Stimulated activated CD4-positive, alpha-beta T cell treated with anti-CD3 and anti-CD28 coated beads, Interleukin-2, amount 100 ng/mL, for 4 hours (primary cell): ENCODE measurements at regions not wholly inside any gene's neighbourhood (a gene's known extent, or its start where the extent isn't known, plus 50 kb on each side); places are given as distances from the start of the nearest gene placed in this dataset.

Experiments
- DNase-seq: peaks from one replicate; pipeline ENCODE4 v3.0.0-alpha.2; 2020; ENCODE audit warnings: low read depth

DNA sequence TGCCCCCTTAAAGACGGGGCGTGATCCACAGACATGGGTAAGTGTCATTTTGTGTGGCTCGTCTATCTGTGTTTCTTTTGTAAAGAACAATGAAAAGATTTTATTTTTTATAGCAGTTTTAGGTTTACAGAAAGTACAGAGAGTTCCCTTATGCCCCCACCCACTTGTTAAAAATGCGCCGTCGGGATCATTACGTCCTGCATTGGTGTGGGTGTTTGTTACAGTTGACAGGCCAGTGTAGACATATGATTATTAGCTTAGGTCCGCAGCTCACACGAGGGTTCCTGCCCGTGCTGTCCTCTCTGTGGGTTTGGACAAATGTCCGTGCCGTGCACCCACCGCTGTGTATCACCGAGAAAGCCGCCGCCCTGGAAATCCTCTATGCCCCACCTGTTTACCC is 50.5 kb downstream of the RGS12 start:
- no peak for DNase-seq

DNA sequence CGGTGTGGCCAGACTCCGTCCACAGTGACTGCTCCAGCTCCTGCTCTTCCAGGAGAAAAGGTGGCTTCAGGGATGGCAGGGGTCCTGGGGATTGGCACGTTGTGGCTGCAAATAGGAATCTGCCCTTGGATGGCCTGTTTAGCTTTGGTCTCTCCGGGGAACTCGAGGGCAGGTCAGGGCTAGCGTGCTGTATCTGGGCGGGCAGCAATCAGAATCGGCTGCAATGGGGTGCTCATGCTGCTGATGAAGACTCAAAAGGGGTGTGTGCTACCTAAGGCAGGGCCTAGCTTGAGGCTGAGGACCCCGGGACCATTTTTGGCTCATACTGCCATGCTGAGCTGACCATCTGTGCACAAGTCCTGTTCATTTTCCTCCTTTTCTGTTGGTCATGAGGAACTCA is 51.3 kb downstream of the RGS12 start:
- DNase-seq = no peak

DNA sequence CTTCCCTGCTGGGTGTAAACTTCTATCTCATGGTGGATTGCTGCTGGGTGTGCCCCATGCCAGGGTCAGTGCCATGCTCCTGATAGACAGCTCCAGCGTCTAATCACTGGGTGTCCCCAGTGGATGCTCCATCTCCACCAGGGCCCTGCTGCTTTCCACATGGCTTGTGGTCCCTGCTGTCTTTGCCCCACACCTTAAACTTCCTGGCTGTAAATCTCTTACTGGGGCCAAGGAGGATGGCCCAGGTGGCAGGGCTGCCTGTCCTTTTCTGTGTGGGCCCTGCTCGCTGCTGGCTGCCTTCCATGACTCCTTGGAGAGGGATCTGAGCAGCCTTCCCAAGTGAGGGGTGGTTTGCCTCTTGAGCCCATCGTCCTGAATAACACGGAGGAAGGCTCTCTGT is 51.8 kb downstream of the RGS12 start:
- no peak for DNase-seq

DNA sequence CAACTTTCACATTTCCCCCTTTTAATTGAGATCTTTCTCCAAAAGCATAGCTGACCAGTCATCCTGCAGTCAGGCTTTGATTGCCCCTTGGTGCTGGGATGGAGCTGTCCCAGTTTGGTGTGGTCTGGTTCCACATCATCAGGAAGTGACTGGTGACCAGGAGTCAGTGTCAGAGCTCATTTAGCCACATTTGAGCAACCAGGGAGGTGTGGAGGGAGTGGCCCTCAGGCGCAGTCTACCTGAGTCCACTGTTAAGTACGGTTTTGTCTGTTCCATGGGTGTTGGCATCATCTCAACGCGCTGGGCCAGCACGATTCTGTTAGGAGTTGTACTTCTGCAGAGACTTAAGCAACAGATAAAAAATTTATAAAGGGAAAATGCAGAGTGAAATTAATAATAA is 52.6 kb downstream of the RGS12 start:
- no peak for DNase-seq

DNA sequence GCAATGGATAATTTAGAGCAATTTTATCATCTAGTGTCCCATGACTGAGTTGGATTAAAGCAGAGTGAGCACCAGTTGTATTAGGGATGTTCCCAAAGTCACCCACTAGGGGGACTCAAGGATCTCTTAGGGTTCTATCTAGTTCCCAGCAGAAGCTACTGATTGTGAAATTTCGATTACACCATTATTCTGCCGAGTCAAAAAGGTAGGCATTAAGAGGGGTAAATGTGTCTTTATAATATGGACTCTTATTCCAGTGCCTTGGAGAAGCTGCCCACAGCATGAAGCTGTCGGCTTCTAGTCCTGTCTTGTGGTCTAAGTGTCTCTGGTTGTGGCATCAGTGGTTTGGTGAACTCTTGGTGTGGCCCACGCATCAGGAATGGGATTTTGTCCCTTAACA is 53.3 kb downstream of the RGS12 start:
- DNase-seq = peak; percentile 15

DNA sequence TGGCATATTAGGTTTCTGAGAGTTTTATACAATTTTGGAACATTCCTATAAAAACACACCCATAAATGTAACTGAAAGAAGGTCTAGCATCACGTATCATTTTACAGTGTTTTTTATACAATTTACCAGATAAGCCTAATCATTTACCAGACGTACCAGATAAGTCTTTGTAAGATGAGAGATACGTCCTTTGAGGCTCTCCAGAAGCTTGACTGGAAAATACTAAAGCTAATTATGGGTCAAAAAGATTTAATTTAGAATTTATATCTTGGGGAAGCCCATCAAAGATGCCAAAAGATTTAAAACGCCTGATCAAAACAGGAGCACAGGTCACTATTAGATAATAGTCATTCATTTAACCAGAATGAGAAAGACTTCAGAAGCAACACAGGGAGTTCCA is 55.0 kb downstream of the RGS12 start:
- no peak for DNase-seq

DNA sequence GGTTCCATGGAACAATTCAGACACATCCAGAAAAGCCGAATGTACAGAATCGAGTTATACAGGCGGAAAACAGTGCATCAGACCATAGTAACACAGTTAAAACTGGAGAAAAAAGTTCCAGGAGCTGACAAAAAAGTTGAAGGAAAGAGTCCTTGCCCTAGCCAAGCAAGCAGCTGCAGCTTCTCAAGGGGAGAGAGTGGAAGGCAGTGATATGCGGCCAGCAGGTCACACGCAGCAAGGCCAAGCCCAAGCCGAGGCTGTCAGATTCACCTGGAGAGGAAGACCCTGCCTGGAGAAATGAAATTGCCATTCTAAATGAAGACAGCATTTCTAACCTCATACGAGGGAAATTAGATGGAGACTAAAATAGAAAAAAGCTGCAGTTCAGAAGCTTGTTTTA is 55.8 kb downstream of the RGS12 start:
- DNase-seq = no peak

DNA sequence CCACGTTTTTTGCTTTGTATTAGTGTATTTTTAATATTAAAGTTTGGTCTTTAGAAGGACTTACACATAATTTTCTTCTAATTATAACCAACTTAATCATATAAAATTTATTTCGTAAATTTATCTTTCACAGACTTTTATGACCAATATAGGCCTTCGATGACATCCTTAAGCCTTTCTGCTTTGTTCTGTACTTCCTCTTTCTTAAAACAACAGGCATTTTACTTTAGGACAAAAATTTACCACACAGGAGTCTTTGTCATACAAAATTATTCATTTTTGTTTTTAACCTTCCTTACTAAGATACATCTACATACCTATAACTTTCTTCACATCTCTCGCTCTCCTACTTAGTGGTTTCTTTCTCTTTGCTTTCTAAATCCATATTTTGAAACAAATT is 56.3 kb downstream of the RGS12 start:
- DNase-seq = no peak

DNA sequence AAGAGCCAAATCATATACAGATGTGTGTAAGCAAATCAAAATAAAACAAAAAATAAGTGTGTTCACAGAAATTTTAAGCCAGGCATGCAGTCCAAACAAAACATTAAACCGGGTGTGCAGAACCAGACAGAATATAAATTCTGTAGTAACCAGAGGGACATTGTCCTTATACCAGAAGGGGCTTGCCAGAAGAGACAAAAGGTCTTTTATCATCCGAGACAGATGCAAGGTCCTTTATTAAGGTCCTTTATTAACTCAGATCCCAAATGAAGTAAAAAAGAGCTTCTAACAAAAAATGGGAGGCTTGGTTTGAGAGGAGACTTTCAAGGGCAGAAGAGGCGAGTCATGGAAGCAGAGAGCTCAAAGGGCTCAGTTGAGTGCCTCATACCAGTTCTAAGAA is 59.2 kb downstream of the RGS12 start:
- DNase-seq = no peak

DNA sequence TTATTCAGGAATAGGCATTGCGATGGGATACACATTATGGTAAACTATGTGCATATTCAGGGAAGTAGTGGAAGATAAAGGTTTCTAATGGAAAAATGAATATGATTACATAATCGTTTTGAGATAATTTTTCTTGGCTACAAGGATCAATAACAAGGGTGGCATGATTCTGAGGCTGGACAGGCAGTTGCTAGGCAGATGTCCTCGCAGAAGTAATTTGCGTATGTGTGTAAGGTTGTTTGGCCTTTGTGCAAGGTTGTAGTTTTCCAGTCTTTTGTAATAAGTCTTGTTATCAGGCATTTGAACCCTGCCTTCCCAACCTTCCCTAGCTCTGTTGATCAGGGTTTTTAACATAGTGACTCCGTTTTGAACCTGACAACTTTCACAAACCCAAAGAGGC is 59.7 kb downstream of the RGS12 start:
- no peak for DNase-seq

DNA sequence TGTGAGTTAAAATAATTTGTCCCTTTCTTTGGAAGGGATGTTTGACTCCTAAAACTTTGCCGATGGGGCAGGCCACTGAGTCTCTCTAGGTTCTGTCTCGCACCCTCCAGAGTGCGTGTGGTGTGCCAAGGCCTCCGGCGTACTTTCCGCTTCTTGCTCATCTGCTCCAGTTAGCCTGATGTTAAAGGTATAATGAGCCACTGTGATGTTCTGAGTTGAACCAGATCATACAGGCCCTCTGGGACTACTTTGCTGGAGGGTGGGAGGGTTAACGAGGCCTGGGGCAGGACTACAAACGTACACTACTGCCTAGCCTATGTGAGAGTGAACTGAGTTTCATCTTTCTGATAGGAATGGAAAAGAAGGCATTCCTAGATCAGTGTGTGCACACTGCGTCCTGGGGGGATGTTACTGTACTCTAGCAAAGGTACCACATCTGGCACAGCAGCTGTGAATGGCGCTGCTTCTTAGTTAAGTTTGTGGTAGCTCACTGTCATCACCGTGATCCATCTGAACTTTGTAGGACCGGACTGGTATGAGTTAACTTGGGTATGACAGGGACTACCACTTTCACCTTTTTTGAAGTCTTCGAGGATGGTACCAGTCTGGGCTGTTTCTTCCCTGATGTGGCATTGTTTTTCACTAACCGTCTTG is 60.2 kb downstream of the RGS12 start:
- DNase-seq = no peak

DNA sequence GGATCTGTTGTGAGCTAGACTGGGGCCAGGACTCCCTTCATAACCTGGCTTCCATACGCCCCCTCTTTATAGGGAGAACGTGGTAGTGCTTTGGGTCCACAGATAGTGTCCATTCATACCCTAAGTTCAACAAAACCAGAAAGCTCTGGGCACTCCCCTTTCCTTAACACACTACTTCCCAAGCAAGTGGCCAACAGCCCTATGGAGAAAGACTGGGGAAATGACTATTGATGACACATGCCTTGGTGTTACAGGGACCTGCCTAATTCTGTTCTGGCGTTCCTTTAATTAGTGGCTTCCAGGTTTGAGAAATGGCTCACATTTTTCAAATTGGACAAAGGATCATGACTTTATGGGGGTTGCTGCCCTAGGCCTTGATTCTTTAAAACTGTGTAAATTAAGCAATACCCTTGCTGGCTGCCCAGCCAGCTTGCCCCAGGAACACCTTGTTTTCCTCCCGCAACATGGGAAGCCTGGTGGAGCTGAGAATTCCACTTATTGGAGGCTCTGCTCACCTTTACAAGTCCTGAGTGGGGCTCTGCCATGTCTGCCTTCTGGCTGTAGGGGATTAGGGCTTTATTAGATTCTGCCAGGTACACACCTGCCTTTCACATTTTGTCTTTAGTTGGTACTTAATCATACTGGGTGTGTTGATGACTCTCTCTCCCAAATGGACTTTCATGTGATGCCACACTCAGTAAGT is 61.1 kb downstream of the RGS12 start:
- no peak for DNase-seq

DNA sequence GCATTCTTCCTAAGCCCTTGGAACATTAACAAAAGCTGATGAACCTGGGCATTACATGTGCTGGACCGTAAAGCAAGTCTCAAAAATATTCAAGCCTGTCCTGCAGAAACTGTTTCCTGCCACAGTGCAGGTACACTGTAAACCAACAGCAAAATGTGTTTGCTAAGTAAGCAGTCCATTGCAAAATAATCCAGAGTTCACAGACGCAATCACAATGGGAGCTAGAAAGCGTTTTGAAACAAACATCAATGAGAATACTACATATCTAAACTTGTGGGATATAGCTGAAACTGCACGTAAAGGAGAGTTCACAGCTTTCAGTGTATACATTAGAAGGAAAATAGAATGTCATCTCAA is 61.6 kb downstream of the RGS12 start:
- no peak for DNase-seq

DNA sequence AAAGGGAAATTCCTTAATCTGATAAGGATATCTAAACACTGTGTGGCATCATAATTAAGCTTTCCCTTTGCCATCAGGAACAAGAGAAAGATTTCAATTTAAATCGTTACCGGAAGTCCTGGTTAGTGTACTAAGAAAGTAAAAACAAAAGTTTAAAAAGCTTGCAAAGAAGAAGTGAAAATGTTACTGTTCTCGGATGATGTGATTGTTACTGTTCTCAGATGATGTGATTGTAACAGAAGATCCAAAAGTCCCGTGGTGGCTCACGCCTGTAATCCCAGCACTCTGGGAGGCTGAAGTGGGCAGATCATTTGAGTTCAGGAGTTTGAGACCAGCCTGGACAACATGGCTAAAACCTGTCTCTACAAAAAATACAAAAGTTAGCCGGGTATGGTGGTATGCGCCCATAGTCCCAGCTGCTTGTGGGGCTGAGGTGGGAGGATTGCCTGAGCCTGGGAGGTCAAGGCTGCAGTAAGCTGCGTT is 62.5 kb downstream of the RGS12 start:
- no peak for DNase-seq

DNA sequence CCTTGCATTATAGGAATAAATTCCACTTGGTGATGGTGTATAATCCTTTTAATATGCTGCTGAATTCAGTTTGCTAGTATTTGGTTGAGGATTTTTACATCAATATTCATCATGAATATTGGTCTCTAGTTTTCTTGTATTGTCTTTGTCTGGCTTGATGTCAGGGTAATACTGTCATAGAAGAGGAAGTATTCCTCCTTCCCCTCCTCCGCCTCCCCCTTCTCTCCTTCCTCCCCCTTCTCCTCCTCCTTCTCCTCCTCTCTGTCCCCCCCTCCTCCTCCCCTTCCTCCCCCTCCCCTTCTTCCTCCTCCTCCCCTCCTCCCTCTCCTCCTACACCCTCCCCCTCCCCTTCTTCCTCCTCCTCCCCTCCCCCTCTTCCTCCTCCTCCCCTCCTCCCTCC is 65.8 kb downstream of the RGS12 start:
- DNase-seq = no peak

DNA sequence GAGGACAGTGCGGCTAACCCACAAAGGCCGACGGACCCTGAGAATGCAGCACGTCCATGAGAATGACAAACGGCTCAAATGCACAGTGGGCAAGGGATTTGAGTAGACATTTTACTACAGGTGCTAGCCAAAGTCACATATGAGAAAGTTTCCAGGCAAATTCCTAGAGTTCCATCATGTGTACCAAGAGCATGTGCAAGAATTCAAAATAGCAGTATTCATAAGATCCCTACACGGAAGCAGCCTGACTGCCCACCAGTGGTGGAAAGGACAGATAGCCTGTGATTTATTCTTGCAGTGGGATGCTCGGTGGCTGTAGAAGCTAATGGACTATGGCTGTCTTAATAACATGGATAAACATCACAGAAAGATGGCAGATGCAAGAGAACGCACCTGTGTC is 68.0 kb downstream of the RGS12 start:
- DNase-seq = no peak

DNA sequence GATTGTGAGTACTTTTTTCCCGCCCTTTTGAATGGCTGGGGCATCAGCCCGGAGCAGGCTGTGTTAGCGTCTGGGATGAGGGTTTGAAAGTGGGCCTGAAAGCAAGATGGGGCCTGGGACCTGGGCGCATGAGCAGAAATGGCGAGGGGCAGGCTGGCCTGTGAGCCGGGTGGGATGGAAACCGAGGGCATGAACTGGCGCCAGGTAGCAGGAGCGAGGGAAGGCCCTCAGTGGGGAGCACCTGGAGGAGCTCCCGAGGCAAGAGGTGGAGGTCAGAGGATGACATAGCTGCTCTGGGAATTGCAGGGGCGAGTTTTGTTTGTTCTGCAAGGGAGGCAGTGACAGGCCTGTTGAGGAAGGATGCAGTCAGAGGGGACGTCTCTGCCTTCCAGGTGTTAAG is 68.6 kb downstream of the RGS12 start:
- DNase-seq = no peak

DNA sequence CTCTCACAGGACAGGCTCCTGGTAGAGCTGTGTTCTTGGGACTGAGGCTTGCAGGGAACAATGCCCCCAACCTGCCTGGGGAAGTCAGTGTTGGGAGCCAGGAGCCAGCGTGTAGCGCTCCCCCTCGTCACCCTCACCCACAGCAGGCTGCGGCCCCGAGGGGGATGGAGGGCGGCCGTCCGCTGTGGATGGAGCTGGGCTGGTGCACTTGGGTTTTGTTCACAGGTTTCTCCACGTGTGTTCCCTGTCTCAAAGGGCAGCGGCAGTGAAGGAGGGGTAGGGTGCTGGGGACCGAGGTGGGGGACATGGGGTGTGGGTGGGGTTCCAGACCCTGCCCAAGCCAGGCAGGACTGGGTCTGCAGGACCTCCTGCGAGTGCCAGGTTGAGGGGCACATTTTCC is 69.1 kb downstream of the RGS12 start:
- DNase-seq = no peak

DNA sequence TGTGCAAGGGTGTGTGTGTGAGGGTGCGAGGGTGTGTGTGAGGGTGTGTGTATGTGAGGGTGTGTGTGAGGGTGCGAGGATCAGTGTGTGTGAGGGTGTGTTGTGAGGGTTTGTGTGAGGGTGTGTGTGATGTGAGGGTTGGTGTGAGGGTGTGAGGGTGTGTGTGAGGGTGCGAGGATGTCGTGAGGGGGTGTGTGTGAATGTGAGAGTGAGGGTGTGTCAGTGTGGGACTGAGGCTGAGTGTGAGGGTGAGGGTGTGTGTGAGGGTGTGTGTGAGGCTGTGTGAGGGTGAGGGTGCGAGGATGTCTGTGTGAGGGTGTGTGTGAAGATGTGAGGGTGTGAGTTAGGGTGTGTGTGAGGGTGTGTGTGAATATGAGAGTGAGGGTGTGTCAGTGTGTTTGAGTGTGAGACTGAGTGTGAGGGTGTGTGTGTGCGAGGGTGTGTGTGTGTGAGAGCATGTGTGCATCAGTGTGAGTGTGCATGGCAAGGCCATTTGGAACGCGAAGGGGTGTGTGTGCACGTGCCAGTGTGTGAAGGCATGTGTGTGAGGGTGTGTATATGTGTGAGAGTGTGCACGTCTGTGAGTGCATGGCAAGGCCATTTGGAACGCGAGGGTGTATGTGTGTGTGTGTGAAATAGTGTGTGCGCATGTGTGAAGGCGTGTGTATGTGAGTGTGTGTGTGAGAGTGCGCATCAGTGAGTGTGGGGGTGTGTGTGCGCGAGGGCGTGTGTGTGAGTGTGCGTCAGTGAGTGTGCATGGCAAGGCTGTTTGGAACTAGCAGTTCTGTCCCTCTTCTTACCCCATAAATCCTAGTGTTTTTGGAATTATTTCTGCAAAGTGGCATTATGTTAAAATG is 69.8 kb downstream of the RGS12 start:
- no peak for DNase-seq

DNA sequence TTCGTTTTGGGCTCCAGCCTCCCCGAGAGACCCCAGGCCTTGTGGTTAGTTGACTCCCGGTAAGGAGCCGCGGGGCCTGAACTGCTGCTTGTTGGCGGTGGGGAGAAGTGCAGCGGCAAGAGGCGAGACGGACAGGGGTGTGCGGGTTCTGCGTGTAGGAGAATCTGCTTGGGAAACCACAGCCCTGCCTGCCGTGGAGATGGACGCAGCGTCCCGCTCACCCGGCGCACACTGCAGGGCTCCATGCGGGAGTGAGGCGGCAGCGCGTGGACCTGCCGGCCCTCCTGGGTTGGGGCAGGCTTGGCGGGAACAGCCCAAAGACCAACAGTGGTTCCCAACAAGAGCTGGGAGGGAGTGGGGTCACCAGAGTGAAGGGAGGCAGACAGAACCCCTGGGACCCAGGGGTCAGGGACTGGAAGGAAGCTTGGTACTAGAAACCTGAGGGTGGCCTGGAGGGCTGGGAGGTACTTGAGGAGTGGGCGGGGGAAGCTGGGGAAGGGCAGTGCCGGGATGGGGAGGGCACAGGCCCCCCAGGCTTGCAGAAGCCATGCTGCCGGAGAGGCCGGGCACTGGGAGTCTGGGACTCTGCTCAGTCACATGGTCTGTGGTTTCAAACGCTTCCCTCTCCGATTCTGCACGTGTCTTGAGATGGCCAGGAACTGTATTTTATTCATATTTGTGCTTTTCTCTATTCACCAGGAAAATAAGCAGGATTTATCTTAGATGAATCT is 70.8 kb downstream of the RGS12 start:
- no peak for DNase-seq

DNA sequence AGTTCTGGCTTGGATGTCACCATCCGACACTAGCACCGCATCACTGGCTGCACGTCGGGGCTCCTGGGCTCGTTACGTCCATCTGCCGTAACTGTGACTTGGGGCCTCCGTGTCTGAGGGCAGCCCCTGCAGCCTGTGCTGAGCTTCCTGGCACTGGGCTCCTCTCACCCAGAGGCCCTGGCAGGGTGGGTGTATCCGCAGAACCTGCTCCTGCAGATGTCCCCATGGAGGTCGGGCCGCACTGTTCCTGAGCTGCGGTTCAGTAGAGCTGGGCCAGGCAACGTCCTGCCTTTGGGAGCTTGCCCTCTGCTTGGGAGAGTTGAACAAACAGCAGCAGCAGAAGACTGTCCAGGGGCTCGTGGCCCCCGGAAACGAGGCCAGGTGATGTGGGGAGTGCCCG is 71.4 kb downstream of the RGS12 start:
- DNase-seq = no peak

DNA sequence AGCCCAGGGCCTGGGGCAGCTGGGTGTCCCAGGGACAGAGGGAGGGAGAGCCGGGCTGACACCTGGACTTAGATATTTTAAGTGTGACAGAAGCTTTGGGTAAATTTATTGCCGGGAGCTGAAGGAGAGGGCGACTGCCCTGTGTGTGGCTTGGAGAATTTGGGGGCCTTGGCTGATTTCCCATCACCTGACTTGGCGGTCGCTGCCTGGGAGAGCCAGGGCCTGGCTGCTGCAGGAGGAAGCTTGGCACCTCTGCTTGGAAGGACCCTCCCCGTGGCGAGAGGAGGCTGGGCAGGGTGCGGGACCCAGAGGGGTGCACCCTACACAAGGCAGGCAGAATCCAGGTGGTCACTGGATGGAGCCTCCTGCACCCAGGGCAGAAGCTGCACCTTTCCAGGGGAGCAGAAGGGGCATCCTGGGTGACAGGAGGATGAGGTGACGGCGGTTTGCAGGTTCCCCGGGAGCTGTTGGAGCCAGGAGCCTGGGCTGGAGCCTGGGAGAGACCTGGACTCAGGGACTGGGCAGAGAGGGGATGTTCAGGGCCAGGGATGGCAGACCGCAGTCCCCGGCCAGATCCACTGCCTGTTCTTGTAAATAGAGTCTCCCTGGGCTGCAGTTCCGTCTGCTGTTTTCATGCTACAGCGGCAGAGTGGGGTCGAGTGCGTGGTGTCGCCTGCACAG is 72.0 kb downstream of the RGS12 start:
- no peak for DNase-seq
